ENCODE measurements at regions not wholly inside any gene's neighbourhood (a gene's known extent, or its start where the extent isn't known, plus 50 kb on each side); places are given as distances from the start of the nearest gene placed in this dataset.
"Not testable (repeated sequence)": the region's sequence is repeated elsewhere in the genome, so short reads cannot be mapped to it uniquely, and the experiment has no call there.

- H3K4me3 ChIP-seq (ENCODE audit: low read depth, low read length): no peak overlapping the region
- in situ Hi-C loops (cut with HindIII; ENCODE audit: low sequenced_read_pairs): no loop called here
- no peak for DNase-seq (ENCODE audit: low read depth, low spot score)
- TF ChIP-seq, protein P1, sequence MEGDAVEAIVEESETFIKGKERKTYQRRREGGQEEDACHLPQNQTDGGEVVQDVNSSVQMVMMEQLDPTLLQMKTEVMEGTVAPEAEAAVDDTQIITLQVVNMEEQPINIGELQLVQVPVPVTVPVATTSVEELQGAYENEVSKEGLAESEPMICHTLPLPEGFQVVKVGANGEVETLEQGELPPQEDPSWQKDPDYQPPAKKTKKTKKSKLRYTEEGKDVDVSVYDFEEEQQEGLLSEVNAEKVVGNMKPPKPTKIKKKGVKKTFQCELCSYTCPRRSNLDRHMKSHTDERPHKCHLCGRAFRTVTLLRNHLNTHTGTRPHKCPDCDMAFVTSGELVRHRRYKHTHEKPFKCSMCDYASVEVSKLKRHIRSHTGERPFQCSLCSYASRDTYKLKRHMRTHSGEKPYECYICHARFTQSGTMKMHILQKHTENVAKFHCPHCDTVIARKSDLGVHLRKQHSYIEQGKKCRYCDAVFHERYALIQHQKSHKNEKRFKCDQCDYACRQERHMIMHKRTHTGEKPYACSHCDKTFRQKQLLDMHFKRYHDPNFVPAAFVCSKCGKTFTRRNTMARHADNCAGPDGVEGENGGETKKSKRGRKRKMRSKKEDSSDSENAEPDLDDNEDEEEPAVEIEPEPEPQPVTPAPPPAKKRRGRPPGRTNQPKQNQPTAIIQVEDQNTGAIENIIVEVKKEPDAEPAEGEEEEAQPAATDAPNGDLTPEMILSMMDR (IDR thresholded peaks at IDR 0.05; ENCODE audit: low read depth, low read length): no peak
Measured at GRCh38 chr1:45258059-45258650, 51.8 kb upstream of the ZSWIM5 start.

DNA sequence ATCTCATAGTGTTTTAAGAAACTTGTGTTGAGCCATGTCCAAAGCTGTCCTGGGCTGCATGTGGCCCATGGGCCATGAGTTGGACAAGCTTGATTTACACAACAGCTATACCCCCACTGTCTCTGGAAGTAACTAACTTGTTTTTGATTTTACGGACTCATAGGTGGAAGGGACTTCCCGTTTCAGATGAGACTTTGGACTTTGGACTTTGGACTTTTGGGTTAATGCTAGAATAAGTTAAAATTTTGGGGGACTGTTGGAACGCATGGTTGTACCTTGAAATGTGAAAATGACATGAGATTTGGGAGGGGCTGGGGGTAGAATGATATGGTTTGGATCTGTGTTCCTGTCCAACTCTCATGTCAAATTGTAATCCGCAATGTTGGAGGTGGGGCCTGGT, 52.6 kb upstream of the ZSWIM5 start:
- no peak for DNase-seq (ENCODE audit: low read depth, low spot score)
- TF ChIP-seq, protein P1 (IDR thresholded peaks at IDR 0.05; ENCODE audit: low read depth, low read length): no peak
- in situ Hi-C loops (cut with HindIII; ENCODE audit: low sequenced_read_pairs): no loop called here
- no peak overlapping the region for H3K4me3 ChIP-seq (ENCODE audit: low read depth, low read length)

DNA sequence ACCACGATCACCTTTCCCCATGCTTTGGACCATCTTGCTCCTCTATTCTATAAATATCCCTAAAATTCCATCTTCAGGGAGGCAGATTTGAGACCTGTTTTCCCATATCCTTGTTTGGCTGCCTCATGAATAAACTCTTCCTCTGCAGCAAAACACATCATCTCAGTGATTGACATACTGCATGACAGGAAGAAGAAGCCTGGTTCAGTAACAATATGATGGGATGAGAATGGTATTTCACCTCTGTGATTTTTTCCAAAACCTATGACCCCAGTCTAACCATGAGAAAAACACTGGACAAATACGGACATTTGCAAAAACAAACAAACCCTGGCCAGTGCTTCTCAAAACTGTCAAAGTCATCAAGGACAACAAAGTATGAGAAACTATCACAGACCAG, 53.8 kb upstream of the ZSWIM5 start:
- TF ChIP-seq, protein P1 (IDR thresholded peaks at IDR 0.05; ENCODE audit: low read depth, low read length): no peak
- in situ Hi-C loops (cut with HindIII; ENCODE audit: low sequenced_read_pairs): no loop called here
- H3K4me3 ChIP-seq (ENCODE audit: low read depth, low read length): no peak overlapping the region
- no peak for DNase-seq (ENCODE audit: low read depth, low spot score)

DNA sequence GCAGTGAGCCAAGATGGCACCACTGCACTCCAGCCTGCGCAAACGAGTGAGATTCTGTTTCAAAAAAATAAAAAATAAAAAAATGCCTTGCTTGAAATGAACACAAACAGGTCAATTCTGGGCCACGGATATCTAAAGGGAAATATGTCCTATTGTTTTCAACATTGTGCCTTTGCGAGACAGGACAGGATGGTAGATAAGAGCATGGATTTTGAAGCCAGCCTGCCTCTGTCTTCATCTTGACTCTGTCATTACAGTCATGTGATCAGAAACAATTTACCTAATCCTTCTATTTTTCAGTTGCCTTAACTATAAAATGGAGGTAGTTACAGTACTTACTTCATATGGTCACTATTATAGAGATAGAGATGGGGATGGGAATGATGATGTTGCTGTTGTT, 56.7 kb upstream of the ZSWIM5 start:
- H3K4me3 ChIP-seq (ENCODE audit: low read depth, low read length): no peak overlapping the region
- in situ Hi-C loops (cut with HindIII; ENCODE audit: low sequenced_read_pairs): no loop called here
- TF ChIP-seq, protein P1 (IDR thresholded peaks at IDR 0.05; ENCODE audit: low read depth, low read length): no peak
- DNase-seq (ENCODE audit: low read depth, low spot score): no peak

- in situ Hi-C loops (cut with HindIII; ENCODE audit: low sequenced_read_pairs): no loop called here
- H3K4me3 ChIP-seq (ENCODE audit: low read depth, low read length): no peak overlapping the region
- no peak for DNase-seq (ENCODE audit: low read depth, low spot score)
- TF ChIP-seq, protein P1 (IDR thresholded peaks at IDR 0.05; ENCODE audit: low read depth, low read length): no peak
Measured at GRCh38 chr1:45265244-45265643, 58.8 kb upstream of the ZSWIM5 start.

DNA sequence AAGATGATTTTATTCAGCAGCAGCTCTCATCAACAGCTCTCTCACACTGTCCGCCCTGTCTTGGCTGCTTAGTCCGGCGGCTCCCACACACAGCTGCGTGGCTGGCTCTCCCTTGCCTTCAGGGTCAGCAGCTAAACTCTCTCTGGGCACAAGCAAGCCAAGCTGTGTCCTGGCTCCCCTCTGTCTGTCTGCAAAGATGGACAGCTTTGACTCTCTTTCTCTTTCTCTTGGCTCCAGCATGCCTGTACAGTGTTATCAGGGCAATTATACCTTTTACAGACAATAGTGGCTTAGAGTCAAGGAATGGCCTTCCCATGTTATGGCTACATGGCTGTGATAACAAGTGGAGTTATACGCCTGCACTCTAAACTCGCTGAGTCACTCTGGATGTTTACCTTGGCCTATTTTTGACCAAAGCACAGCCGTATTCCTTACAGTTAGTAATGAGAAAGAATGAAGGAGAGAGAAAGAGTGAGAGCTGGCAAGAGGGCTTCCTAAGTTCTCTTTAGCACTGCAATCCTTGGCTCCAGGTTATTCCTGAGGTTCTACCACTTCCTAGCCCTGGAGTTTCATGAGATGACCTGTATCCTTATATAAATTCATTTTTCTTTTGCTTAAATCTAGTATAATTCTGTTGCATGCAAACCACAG, 59.9 kb upstream of the ZSWIM5 start:
- DNase-seq (ENCODE audit: low read depth, low spot score): peak; percentile 90
- TF ChIP-seq, protein P1 (IDR thresholded peaks at IDR 0.05; ENCODE audit: low read depth, low read length): no peak
- in situ Hi-C loops (cut with HindIII; ENCODE audit: low sequenced_read_pairs): no loop called here
- H3K4me3 ChIP-seq (ENCODE audit: low read depth, low read length): no peak overlapping the region

DNA sequence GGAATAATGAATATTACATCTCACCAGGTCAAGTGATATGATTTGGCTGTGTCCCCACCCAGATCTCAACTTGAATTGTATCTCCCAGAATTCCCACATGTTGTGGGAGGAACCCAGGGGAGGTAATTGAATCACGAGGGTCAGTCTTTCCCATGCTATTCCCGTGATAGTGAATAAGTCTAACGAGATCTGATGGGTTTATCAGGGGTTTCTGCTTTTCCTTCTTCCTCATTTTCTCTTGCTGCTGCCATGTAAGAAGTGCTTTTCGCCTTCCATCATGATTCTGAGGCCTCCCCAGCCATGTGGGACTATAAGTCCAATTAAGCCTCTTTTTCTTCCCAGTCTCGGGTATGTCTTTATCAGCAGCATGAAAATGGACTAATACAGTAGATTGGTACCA, 58.4 kb upstream of the HPDL start:
- H3K4me3 ChIP-seq (ENCODE audit: low read depth, low read length); DNase-seq (ENCODE audit: low read depth, low spot score); in situ Hi-C loops (cut with HindIII; ENCODE audit: low sequenced_read_pairs): not testable (repeated sequence)

GRCh38 chr1:45272267-45272666, 54.4 kb upstream of the HPDL start:
- H3K4me3 ChIP-seq (ENCODE audit: low read depth, low read length); in situ Hi-C loops (cut with HindIII; ENCODE audit: low sequenced_read_pairs); DNase-seq (ENCODE audit: low read depth, low spot score): not testable (repeated sequence)

Data from astrocyte of the spinal cord (primary cell).